NCI-H510A treated with DMSO at 0.1 percent for 48 hours (cell line): ENCODE measurements at regions not wholly inside any gene's neighbourhood (a gene's known extent, or its start where the extent isn't known, plus 50 kb on each side); places are given as distances from the start of the nearest gene placed in this dataset.
A peak's percentile ranks its signal among the peaks of the same experiment; 100 is the strongest.

Experiments used
- DNase-seq: peaks from one replicate; lab custom pipeline; 2025; lab: John Stamatoyannopoulos, UW

DNA sequence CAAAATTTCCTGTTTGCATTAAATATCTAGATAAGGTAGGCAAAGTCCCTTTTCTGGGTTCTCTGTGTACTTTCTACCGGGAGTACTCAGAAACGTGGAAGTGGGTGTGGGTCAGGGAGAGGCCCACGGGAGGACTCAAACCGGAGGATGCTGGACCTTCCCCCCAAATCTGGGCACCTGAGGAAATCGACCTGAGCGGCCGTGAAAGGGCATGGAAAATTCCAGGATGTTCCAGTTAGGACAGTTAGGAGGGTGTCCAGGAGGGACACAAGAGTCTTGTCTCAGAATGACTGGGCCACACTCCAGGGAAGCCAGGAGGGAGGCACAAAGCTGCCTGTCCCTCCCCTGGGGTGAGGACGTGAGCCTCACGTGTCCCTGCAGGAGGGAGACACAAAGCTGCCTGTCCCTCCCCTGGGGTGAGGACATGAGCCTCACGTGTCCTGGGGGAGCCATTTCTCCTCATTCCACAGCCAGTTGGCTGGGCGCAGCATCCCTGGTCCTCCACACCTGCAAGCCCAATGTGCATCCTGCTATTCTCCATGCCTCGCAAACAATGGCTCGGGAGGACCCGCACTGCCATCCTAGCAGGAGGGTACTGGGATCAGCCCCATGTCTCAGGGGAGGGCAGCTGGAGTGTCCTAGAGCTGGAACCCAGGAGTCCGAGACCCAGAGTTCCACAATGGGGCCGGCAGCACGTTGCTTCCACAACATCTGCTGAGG is 190.5 kb upstream of the PPP2R2D start:
- no peak for DNase-seq

- DNase-seq = no peak
These were observed 178.7 kb upstream of the PPP2R2D start for GRCh38 chr10:131722121-131722520.

GRCh38 chr10:131722525-131723264 is 178.1 kb upstream of the PPP2R2D start:
- DNase-seq = no peak

GRCh38 chr10:131723297-131724168 is 177.3 kb upstream of the PPP2R2D start:
- DNase-seq = no peak

- DNase-seq = no peak
These were observed 176.7 kb upstream of the PPP2R2D start for GRCh38 chr10:131724169-131724545.

GRCh38 chr10:131724891-131725580 is 175.8 kb upstream of the PPP2R2D start:
- no peak for DNase-seq

- DNase-seq = no peak
These were observed 175.2 kb upstream of the PPP2R2D start for GRCh38 chr10:131725581-131726069.

DNA sequence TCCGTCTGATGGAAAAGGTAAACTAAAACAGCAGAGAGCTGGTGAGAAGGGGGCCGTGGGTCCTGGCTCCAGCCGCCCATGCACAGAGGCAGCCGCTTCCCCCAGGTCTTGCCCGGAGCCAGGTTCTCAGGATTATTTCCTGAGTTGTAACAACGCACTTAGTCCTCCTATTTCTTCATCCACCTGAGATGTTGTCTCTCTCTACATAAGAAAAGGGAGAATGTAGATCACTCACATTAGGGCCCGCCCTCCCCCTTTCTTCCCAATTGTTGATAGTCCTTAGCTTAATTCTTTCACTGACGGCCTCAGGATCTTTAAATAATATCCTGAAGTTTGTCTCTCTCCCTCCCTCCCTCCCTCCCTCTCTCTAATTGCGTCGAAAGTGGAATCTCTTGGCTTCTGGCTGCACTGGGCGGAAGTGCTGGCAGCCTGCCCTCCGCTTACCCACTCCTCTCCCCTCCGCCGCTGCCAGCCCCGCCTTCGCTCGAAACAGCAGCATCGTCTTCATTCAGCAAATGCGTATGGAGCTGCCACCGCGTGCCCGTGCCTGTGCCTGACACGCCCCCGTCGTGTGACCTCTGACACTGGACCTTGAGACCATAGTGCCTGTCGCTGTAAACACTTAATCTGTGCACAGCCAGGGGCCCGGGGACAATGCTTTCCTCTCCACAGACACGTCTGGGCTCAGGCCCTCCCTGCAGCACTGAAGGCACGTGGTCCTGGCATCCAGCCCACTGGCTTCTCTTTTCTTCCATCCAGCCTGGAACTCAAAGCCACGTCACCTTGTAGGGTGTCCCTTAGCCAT is 174.5 kb upstream of the PPP2R2D start:
- peak; percentile 78 for DNase-seq

- DNase-seq = no peak
These were observed 173.8 kb upstream of the PPP2R2D start for GRCh38 chr10:131726967-131727366.

GRCh38 chr10:131727560-131727959 is 173.2 kb upstream of the PPP2R2D start:
- no peak for DNase-seq

GRCh38 chr10:131728286-131729228 is 172.3 kb upstream of the PPP2R2D start:
- DNase-seq = no peak

- DNase-seq = no peak
These were observed 171.4 kb upstream of the PPP2R2D start for GRCh38 chr10:131729361-131729760.

GRCh38 chr10:131729938-131730660 is 170.7 kb upstream of the PPP2R2D start:
- DNase-seq = no peak

- no peak for DNase-seq
These were observed 169.9 kb upstream of the PPP2R2D start for GRCh38 chr10:131730771-131731497.

GRCh38 chr10:131731780-131732630 is 168.8 kb upstream of the PPP2R2D start:
- DNase-seq = no peak

DNA sequence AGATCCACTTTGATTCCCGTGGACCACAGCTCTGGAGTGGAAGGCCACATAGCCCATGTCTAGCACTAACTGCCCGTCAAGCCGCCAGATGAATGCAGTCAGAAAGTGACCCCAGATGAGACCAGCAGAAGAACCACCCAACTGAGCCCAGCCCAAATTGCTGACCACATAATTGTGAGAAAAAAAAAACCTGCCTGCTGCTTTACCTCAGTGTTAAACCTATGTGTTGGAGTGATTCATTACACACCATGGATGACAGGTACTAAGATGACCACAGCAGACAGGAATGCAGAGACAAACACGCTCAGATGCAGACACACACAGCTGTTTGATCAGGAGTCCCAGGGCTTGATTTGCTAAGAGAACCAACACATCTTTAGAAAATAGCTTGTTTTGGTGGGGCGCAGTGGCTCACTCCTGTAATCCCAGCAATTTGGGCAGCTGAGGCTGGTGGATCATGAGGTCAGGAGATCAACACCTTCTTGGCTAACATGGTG is 168.1 kb upstream of the PPP2R2D start:
- no peak for DNase-seq

DNA sequence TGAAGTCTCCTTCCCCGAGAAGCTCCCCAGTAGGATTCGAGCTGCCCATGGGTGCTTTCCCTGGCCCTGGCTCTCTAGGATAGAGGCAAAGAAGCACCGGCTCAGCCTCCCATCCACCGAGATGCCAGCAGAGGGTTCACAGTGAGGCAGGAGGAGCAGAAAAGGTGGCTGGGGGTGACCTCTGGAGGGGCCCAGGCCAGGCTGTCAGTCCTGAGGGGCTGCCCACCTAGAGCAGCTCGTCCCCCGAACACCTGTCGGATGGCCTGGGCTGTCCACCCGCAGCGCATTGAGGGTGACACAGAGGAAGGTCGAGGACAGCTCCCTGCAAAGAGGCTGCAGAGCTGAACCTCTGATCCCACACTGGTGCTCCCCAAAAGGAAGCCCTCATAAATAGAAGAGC is 167.2 kb upstream of the PPP2R2D start:
- no peak for DNase-seq
